Choroid plexus epithelial cell (primary cell): ENCODE measurements at regions not wholly inside any gene's neighbourhood (a gene's known extent, or its start where the extent isn't known, plus 50 kb on each side); places are given as distances from the start of the nearest gene placed in this dataset.

Experiments used
- DNase-seq: peaks from one replicate; pipeline ENCODE4 v3.0.0-alpha.2; 2010; ENCODE audit warnings: low read depth
- H3K4me3 ChIP-seq: 2 replicates; pipeline ENCODE4 v1.5.1; 2011; ENCODE audit warnings: low read depth, mild to moderate bottlenecking, control low read depth, low read length, moderate library complexity
- TF ChIP-seq, protein P1 (sequence below): conservative IDR thresholded peaks from 2 replicates; pipeline ENCODE4 v1.5.1; 2011; ENCODE audit warnings: low read depth, mild to moderate bottlenecking, control low read depth, inconsistent platforms, low read length, moderate library complexity

DNA sequence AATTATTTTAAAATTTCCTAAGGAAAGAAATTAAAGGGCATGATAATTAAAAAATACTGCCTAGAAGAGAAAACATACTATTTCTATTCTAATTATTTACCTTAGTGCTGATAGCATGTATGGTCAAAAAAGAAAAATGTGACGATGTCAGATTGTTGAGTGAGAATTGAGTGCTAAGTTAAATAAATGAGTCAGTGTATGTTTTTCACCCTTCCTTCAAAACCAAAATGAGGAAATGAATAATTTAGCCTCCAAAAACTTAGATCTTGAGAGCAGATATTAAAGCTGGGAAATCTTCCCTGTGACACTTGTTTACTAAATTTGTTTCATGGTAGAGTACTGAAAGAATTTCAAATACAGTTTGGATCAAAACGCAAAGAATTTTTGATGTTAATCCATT, 58.6 kb upstream of the NYAP2 start:
- TF ChIP-seq, protein P1, sequence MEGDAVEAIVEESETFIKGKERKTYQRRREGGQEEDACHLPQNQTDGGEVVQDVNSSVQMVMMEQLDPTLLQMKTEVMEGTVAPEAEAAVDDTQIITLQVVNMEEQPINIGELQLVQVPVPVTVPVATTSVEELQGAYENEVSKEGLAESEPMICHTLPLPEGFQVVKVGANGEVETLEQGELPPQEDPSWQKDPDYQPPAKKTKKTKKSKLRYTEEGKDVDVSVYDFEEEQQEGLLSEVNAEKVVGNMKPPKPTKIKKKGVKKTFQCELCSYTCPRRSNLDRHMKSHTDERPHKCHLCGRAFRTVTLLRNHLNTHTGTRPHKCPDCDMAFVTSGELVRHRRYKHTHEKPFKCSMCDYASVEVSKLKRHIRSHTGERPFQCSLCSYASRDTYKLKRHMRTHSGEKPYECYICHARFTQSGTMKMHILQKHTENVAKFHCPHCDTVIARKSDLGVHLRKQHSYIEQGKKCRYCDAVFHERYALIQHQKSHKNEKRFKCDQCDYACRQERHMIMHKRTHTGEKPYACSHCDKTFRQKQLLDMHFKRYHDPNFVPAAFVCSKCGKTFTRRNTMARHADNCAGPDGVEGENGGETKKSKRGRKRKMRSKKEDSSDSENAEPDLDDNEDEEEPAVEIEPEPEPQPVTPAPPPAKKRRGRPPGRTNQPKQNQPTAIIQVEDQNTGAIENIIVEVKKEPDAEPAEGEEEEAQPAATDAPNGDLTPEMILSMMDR: no peak
- no peak overlapping the region for H3K4me3 ChIP-seq
- DNase-seq: no peak

DNA sequence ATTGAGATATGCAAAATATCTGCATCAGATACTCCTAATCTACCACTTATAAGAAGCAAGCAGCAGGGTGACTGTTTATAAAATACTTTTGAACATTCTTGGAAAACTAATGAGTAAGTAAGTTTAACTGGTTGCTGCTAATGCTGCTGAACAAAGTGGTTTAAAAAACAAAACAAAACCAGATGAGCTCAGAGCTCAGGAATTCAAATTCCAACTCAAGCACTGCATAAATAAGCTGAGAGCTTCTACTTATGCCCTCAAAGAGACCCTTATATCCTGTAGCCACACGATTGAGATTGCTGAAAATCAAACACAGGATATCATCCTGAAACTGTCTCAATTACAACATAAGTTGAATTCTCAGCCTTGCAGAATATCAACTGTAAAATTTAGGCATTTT, 62.3 kb upstream of the NYAP2 start:
- TF ChIP-seq, protein P1: no peak
- H3K4me3 ChIP-seq: no peak overlapping the region
- DNase-seq: peak; percentile 95

DNA sequence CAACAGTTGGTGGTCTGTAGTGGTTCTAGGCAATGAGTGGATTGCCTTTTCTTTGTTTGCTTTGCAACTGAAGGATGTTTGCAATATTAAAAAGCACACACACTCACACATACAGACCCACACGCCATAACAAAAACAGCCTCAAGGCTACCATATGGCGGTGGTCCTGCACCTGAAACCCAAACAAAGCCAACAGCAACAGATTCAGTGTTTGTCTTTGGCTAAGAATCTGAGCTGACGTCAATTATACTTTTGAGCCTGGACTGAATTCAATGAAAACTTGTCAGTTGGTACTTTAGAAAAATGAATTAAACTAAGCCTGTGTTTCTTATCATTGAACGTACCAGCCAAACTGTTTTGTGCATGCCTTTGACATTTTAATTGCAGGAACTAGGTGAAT, 65.0 kb upstream of the NYAP2 start:
- no peak overlapping the region for H3K4me3 ChIP-seq
- DNase-seq: peak; percentile 63
- TF ChIP-seq, protein P1: no peak

DNA sequence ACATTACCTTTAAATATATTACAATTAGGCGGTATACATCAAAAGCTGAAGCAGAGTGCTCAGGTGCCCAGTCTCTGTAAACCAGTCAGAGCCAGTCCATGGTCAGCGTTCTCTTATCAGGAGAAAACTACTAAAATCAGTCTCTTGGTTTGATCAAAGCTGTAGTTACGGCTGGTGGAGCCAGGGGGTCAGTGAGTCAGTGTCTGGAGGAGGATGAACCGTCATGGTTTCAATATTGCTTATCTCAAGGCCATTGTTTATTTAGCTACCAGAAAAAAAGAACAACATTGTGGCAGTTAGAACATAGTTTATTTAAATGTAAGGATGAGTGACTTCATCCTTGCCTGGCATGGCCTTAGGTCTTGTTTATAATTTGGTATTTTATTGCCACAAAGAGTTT, 71.3 kb upstream of the NYAP2 start:
- H3K4me3 ChIP-seq: no peak overlapping the region
- peak; percentile 75 for DNase-seq
- TF ChIP-seq, protein P1: peak; percentile 44

DNA sequence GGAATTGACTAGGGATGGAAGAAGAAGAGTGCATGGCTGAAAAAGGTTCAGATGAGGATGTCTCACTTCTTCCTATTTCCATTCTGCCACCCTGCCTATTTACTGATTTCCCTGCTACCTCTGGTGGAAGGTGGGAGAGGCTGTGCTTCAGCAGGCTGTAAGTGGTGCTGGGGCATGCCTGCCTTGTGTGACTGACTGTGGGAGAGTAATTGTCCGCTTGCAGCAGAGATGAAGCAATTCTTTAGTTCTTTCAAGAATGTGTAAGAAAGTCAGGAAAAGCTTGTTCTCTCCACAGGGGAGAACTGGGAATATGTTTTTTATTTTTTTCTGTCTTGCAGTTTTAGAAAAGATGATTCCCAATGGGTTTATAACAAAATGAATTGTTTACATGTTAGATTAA, 72.5 kb upstream of the NYAP2 start:
- TF ChIP-seq, protein P1: no peak
- peak; percentile 66 for DNase-seq
- H3K4me3 ChIP-seq: no peak overlapping the region

DNA sequence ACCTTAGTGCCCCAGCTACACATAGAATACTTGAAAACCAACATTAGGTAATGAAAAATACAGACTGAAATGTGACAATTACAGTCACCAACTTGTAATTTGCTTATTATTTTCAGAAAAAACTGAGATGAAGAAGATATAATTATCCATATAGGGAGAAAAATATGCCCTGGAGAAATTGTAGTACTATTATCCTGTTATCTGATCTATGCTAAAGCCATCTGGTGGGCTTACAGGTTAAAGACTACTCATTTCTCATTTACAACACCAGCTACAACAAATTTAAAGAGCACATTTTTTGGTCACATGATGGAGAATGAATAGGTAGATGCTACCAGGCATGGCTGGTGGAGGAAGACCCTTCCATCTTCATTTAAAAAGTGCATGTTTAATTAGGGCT, 79.6 kb upstream of the NYAP2 start:
- TF ChIP-seq, protein P1: no peak
- no peak for DNase-seq
- H3K4me3 ChIP-seq: no peak overlapping the region

DNA sequence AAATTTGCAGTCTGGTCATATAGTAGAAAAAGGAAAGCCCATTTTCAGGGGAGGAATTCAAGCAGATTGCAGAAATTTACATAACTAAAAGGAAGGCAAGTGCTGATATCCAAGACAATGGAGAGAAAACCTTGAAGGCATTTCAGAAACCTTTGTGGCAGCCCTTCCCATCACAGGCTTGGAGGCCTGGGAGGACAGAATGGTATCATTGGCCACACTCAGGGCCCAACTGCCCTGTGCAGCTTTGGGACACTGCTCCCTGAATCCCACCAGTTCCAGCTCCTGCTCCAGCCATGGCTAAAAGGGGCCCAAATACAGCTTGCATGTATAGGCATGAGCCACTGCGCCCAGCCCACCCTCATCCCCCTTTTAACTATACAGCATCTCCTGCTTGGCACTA, 81.1 kb upstream of the NYAP2 start:
- DNase-seq: no peak
- no peak overlapping the region for H3K4me3 ChIP-seq
- TF ChIP-seq, protein P1: no peak
